ENCODE measurements at regions not wholly inside any gene's neighbourhood (a gene's known extent, or its start where the extent isn't known, plus 50 kb on each side); places are given as distances from the start of the nearest gene placed in this dataset.

DNA sequence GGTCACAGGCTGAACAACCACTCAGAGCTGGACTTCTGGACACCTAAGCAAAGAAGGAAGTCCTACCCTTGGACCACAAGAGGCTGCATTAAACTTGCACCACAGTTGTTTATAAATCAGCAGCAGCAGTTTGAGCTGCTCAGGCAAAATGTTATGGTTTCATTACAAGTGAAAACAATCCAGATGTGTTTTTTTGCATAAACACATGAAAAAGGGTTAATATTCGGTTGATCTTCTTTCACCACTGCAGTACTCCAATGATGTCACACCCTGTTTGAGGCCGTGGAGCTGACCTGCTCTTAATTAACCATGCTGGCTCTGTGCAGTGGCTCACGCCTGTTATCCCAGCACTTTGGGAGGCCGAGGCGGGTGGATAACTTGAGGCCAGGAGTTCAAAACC is 490.8 kb upstream of the CELF2 start:
- no peak for DNase-seq

DNA sequence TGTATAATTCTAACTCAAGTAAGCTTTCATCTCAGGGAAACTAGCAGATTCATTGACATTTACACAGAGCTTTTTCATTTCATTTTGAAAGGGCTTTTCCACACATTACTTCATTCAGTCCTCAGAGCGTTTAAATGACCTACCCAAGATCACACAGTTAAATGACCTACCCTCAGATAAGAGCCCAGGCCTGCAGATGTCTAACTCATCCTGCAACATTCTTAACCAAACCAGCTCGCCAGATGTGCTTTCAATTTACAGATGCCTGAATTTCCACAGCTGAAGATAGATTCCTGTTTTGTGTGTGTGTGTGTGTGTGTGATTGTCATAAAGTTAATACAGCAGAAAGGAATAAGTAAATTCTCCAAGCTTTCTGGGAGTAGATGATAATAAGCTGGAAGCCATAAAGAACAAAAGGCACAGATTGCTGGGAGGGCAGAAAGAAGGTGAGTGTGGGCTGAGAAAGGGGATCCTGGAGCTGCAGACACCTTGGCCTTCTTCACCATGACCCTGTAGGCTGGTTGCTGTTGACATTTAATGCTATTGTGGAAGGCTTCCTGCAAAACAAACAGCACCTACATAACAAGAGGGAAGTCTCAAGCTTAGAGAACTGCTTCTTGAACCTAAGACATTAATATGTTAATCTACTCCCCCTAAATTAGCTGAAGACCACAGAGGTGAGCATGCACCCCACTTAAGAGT is 489.7 kb upstream of the CELF2 start:
- DNase-seq: no peak

DNA sequence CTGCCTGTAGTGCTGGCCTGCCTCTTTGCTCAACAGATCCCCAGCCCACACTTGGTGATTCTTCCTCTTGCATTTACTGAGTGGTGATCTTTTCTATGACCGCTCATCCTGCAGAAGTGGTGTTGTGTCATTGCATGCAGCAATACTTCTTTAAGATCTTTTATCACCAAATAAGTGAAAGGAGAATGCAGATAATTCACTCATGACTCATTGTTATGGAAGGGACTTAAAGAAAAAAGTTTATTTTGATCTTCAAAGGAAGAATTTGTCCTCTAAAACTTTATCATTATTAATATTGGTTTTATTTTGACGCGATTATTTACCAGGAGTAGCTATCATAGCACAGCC is 489.1 kb upstream of the CELF2 start:
- DNase-seq: no peak

DNA sequence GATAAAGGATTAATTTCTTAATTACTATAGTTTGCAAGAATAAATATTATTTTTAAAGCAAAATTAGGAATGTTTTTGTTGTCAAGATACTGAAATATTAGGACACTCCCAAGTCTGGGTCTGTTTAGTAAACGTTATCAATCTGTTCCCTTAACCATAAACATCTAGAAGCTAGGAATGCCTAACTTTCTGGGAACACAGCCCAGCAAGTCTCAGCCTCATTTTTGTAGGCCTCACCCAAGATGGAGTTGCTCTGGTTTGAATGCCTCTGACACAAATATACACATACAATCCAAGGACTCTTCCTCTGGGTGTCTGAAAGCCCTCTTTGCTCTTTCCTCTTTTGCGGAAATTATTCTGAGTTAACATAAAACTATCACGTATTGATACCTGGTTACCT is 487.4 kb upstream of the CELF2 start:
- no peak for DNase-seq

DNA sequence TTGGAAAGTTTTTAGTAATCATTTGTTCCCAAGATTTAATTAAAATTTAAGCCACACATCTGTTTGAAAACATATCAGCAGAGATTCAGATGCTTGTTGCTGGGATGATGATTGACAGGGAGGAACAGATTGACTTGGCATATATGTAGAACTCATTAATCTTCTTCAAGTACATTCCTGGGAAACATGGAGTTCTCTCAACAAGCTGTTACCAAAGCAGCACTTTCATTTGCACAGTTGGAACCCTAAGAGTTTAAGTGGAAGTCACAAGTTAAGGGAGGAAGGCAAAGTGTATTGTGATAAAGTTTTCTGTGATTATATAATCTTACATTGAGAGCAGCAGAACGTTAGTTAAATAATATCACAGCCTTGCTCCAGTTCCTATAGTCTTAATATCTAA is 485.4 kb upstream of the CELF2 start:
- DNase-seq: no peak

DNA sequence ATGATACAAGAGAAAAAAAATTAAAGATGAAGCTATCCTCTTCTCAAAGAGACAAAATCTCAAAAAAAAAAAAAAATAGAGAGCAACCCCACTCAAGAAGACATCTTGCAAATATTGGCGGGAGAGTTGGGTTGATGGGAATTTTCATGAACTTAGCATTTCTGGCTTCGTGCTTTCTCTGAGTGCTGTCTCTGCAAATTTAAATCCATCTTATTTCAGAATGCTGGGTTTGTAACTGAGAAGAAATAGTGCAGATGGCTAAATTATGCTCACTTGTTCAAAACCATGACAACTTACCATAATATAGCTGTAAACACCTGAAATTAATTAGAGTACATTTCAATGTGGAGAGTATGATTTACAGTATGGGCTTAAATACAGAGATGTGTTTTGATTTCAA is 484.8 kb upstream of the CELF2 start:
- DNase-seq: no peak

DNA sequence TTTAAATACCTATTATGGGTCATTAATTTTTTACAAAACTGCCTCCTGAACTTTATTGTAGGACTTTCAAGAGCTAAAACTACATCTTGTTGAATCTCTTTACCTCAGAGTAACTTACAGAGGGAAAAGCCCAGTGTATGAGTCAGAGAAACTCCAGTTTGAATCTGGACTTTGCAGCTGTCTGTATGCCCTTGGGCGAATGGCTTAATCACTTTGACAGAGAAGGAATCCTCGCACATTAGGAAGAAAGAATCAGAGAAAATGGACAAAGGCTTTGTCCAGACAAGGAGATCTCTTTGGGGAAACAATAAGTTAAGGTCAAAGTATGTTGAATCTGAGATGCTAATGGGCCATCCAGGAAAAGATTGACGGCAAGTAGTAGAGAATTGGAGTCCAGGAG is 484.2 kb upstream of the CELF2 start:
- no peak for DNase-seq

DNA sequence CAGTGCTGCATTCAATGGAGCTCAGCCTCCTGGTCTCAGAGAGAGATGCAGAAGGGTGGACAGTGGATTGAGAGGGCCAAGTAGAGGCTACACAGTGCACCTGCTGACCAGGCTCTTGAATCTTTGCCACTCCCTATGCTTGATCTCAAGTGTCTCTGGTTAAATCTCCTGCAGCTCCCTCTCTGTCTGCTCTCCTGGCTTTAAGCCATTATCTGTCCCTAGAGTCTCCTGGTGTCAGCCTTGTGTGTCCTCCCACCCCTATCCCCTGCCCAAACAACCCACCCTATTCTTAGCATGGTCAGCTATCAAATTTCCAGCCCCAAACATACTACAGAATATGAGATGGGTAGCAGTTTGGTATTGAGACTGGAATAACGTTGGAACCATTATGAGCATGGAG is 479.3 kb upstream of the CELF2 start:
- DNase-seq: no peak

DNA sequence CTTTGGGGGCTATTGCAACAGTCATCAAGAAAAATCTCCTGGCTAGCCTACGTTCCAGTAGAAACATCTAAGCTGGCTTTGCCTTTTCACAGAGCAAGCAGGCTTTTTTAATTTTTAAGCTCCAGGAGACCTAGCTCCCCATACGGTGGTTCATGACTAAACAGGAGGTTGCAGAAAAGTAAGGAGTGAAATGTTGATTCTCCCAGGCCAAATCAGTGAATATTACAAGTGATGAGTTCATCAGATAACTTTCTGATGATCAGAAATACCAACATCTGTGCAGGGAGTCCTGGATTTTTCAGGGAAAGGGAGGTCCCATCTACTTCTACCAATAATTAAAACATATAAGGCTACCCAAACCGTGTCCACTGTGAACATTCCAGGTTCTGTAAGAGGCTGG is 477.3 kb upstream of the CELF2 start:
- DNase-seq: no peak

DNA sequence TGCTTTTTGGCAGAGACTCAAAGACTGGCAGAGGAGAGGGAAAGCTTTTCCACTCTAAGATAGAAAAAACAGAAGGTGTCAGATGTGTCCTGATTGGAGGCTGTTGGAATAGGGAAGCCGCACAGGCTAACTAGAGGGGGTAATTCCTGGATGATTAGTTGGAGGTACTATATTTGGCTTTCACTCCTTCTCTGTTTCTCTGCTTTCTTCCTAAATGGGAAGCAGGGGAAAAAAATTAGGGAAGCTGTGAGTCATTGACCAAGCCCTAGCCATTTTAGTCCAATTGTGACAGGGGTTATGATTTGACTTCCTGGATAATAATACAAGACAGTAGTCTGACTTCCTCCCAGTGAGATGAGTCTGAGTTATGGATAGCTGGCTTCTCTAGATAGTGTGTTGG is 475.2 kb upstream of the CELF2 start:
- DNase-seq: no peak

DNA sequence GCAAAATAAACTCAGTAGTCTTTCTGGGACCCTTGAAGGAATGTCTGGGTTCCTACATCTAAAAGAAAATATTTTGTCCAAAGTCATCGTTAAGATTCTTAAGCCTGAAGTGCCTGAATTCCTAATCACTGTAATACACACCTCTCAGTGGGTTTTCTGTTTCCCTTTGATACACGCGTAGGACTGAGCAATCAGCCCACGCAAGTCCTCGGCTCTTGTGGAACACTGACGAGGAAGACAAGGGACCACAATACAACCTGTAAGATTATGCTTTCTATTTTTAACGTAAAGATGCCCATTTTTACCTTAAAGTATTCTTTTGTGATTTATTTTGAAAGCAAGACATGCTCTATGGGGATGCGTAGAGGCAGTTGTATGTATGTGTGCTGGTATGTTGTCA is 472.8 kb upstream of the CELF2 start:
- DNase-seq: no peak

DNA sequence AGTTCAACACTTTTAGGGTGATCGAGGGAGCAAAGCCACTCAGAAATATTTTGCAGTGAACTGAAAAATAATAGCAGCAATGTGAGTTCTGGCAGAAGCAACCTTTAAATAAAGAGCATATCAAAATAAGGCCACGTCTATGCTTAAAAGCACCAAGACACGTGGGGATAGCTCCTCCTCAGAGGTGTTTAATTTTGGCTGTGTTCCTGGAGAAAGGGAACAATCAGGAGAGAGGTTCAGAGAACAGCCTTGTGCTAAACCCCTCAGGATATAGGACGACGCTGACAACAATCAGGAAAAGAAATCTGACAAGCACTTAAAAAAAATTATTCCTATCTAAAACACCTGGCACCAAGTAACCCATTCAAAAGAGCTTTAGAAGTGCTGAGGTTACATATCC is 471.9 kb upstream of the CELF2 start:
- DNase-seq: no peak

DNA sequence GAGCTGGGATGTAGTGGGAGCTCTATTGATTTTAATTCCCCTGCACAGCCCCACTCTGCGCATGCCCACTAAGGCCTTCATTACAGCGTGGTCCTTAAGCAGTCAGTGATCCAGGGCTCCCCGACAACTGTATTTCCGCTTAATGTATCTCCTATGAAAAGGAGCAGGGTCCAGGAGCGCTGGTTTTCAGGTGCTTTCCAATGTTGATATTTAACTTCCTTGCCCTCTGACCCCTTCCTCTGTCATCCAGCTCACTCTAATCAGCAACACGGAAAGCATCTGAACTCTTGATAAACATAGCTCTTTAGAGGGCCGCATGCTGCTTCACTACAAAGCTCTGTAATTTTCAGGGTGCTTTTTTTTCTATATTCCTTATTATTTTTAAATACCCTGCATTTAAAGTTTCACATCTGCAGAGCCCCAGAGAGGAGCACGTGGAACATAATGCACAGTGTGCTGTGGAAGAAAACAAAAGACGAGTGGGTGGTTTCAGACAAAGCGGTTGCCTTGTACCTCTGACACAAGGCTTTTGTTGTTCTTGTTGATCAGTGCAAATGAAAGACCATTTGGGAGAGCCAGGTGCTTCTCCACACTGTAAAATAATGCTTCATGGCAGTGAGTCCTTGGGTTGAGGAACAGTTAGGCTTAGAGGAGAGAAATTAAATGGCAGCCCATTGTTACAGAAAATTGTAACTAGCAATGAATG is 465.9 kb upstream of the CELF2 start:
- no peak for DNase-seq

DNA sequence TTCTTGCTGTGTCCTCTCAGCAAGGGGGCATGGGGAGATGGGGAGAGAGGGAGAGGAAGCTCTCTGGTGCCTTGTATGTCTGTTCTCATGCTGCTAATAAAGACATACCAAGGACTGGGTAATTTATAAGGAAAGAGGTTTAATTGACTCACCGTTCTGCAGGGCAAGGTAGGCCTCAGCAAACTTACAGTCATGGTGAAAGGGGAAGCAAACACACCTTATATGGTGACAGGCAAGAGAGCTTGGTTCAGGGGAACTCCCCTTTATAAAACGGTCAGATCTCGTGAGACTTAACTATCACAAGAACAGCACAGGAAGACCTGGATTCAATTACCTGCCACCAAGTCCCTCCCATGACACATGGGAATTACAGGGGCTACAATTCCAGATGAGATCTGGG is 464.7 kb upstream of the CELF2 start:
- peak; percentile 12 for DNase-seq

DNA sequence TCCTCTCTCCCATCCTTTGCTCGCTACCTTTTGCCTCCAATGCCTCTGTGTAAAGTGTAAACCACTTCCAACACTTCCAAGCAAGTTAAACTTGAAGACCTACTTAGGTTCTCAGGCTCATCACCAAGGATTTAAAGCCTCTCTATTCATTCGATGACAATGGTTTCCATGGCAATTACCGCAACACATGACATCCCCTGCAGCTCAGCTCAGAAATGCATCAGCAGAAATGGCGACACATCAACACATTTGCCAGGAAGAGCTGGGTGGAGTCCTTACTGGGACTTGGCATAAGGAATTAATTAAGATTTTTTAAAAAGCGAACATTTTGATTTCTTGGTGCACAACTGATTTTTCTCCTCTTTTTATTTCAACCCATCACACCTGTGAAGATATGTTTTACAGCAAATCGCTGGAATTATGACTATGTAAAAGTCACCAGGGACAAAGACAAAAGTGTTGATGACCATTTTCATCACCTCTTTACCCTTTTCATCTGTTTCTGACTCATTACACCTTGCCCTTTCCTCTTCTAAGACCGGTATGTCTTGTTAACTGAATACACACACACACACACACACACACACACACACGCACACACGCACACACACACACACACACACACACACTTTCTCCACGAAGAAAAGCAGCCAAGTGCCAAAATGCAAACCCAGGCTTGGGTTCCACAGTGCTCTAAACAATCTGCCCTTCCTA is 453.4 kb upstream of the CELF2 start:
- no peak for DNase-seq

DNA sequence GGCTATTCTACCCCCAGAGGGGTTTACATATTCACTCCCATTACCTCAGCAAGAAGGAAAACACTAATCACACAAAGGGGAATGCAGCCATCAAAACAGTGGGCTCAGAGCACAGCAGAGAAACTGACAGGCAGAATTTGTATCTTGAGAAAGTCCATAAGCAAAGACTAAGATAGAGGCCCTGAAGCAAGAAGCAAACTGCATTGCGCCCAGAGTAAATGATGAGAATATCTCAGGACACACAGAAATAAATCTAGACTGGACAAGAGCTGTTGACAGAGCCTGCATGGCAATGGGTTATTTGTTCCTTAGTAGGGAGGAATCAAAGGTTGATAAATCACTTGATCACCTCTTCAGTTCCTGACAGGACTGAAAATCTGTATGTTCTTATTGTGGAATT is 440.7 kb upstream of the CELF2 start:
- no peak for DNase-seq

DNA sequence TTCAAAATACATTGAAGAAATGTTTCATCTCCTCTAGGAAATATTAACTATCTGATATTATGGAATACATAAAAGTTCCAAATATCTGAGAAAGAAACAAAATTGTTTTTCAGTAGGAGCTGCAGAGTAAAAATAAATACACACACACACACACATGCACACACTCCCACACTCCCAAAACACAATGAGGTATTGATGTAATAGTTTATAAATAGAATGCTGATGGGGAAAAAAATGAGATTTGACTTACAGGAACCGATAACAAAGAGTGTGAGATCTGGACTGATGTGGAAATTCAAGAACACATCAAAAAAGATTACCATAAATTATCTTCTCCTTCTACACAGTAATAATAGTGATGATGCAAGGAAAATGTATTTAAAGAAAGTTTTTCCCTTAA is 438.0 kb upstream of the CELF2 start:
- DNase-seq: no peak

DNA sequence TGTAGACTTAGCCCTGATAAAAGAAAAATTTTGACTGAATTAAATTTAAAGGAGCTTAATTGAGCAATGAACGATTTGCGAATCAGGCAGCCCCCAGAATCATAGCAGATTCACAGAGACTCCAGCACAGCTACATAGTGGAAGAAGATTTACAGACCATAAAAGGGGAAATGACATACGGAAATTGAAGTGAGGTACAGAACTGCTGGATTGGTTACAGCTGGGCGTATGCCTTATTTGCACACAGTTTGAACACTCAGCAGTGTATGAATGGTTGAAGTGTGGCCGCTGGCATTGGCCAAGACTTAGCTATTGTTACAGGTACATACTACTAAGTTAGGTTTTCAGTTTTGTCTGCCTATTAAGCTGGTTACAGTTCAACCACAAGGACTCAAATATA is 433.5 kb upstream of the CELF2 start:
- no peak for DNase-seq

DNA sequence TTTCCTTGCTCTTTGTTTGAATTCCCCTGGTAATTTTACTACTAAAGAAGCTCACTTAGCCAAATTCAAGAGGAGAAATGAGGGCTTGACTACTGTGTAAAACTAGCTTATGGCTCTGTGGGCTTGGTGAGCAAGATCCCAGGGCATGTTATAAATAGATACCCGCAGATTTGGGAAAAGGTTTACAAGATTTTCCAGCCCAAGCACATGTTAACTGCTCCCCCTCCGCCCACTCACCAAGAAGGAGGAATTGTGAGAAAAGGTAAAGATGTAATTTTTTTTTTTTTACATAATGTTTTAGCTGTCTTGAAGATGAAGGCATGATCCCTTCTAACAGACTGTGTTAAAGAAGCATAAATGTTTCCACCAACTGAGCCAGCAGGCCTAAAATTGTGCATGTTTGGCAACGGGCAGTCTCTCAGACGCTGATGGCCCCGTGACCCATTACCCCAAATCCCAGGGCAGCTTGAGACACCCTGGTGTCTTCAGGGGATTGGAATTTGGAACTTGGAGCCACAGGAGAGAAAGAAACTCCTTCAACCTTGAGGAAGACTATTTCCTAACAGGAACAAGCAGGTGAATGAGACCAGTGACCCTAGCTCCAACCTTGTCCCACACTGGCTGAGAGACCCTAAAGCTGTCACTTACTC is 429.8 kb upstream of the CELF2 start:
- no peak for DNase-seq

DNA sequence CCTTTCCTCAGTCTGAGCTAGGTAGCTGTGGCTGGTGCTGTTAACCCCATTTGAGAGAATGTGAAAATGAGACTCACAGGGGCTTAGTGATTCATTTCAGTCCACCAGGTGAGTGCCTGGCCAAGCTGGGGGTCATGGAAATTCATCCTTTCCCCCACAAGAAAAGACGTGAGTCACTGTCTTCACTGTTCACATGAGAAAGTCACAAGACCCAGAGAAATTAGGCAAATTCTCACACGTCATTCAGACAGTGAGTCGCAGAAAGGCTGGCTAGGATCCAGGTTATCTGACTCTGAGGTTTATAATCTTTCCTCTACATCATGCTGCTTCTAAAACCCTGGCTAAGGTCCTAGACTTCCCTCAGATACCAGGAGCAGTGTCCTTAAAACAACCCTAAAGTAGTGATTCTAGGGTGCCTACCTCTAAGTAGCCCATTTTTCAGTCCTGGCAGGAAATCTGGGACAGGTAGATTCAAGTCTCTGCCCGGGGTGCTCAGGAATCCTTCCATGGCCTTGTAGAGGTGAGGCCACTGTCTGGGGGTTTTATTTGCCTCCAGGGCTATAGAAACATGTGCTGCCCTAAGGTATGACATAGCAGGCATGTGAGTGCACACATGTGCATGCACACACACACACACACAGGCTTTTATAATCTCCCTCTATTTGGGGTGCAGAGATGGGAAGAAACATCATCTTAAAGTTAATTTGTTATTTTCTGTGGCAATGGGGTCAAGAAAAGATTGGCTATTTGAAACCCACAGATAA is 427.9 kb upstream of the CELF2 start:
- DNase-seq: peak; percentile 49

DNA sequence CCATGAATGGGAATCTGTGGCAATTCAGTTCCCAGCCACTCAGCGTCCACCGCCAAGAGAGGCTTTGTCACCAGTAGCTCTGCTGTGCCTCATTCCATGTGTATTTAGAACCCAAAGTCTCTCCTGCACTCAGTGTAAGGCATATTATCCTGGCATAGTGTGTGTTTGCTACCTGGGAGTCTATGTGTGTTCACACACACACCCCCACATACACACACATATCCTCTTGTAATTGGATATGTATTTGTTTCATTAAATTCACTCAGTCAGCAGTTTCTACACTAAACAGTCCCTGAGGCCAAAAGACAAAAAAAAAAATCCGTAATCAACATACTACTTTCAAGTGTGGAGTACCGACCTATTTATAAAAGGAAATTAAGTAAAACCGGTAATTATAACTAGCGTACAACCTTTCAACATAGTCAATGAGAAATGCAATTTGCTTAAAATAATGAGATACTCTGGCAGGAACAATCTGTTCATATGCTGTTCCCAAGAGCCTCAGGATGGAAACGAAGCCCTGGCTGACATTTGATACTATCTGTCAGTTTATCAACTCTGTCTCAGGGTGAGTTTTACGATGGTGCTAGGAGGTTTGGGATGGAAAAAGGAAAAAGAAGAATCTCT is 425.8 kb upstream of the CELF2 start:
- no peak for DNase-seq

DNA sequence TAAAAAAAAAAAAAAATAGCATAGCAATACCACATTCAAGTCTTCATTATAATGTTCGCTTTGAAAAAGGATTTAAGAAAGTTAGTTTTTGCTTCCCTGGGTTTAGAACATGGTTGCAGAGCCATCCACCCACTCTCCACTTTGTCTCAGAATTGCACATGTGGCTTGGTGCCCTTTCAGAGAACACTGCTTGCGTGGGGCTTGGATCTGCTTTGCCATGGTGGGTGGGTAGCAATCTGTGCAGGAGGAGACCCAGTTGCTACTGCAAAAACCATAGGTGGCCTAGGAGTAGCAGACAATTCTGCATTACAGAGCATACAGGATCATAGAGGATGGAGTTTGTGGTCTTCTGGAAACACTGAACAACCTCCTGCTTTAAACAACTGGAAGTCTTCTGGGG is 421.4 kb upstream of the CELF2 start:
- no peak for DNase-seq

DNA sequence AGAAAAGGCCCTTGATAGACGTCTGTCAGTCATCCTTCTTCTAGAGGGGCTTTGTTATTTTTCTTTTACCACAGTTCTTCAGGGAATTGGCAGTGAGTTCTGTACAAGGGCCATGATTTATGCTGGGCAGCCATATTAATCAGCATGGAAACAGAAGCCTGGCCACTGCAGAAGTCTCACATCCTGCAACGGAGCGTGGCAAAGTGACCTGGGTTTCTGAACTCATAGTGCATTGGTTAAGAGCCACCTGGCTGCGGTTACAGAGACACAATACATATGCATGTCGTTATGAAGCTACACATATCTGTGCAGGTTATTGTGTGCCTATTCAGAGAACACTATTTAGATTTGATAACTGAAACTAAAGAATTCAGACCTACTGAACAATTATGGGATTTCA is 419.4 kb upstream of the CELF2 start:
- no peak for DNase-seq
